Esophagus muscularis mucosa (tissue), 4 donors: ENCODE measurements at regions not wholly inside any gene's neighbourhood (a gene's known extent, or its start where the extent isn't known, plus 50 kb on each side); places are given as distances from the start of the nearest gene placed in this dataset.

Experiments used
- CTCF ChIP-seq, 3 experiments: fragments of 200-600 bp in 2 of 3; fragments of 450-650 bp in 1 of 3; sonication (generic) in 2 of 3; IDR thresholded peaks; one replicate each; pipeline ENCODE4 v1.5.1; 2017 to 2019; ENCODE audit warnings: antibody characterized with exemption in 3 of 3, mild to moderate bottlenecking in 2 of 3, moderate library complexity in 1 of 3
- EP300 ChIP-seq: sonication (generic); formaldehyde crosslinking; IDR thresholded peaks from one replicate; pipeline ENCODE4 v1.6.1; 2017; ENCODE audit warnings: antibody characterized with exemption
- POLR2A ChIP-seq: fragments of 450-650 bp; IDR thresholded peaks from one replicate; pipeline ENCODE4 v1.6.1; 2017; ENCODE audit warnings: antibody characterized with exemption, moderate library complexity, mild to moderate bottlenecking, low read depth
- POLR2AphosphoS5 ChIP-seq, 2 donors: sonication (generic); formaldehyde crosslinking; IDR thresholded peaks; one replicate each; pipeline ENCODE4 v1.6.1; 2017; ENCODE audit warnings: antibody characterized with exemption in 2 of 2

- no peak for TF ChIP-seq POLR2A
- no peak for TF ChIP-seq EP300
- no peak for TF ChIP-seq CTCF (IDR thresholded peaks at IDR 0.05)
- no peak for TF ChIP-seq POLR2AphosphoS5 (IDR thresholded peaks at IDR 0.05)
These were observed 107.5 kb upstream of the VCX2 start for GRCh38 chrX:8278557-8278956.
